ENCODE measurements at regions not wholly inside any gene's neighbourhood (a gene's known extent, or its start where the extent isn't known, plus 50 kb on each side); places are given as distances from the start of the nearest gene placed in this dataset.
A peak's percentile ranks its signal among the peaks of the same experiment; 100 is the strongest.
"Not testable (repeated sequence)": the region's sequence is repeated elsewhere in the genome, so short reads cannot be mapped to it uniquely, and the experiment has no call there.

DNA sequence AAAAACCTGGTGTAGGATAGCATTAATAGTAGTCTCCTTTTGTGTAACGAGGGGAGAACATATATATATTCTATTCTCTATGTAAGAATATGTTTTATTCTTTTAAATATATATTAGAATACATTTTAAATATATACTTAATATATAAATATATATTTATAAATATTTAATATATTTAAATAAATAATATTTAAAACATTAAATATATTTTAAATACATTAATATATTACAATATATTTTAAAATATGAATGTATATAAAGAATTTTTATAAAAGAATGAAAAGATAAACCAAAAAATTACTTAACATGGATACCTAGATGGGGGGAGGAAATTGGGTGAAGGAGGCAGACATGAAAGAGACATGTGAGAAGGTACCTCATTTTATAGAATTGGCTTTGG is 53.0 kb upstream of the ZNF831 start:
- DNase-seq: no peak

DNA sequence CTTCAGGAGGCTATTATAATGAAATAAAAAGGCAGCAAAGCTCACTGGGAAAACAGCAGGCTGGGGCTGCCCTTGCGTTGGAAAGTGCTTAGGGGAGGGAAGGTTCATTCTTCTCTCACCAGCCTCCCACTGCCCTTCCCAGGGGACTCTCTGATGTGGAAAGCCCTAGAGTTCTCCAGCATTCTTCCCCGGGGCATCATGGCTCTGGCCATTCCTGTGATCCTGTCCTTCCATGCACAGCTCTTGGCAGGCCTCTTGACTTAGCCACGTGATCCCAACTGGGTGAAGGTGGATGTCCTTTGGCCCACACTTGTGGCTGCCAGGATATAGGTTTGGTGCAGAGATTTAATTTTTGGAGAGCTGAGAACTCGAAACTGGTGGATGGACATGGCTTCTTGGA is 58.0 kb upstream of the ZNF831 start:
- DNase-seq: no peak

DNA sequence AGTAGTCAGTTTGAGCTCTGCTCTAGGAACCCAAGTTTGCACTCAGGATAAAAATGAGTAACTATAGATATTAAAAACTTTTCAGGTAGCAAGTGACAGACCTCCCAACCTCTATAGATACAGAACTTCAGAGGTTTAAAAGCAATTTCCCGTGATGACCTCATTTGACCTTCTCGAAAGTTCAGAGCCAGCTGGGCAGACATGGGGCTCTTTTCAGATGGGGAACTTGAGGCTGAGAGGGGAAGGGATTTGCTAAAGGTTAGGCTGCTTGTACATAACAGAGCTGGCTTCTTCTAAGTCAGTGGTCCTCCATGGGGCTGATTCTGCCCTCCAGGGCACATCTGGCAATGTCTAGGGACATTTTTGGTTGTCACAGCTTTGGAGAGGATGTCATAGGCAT is 58.8 kb upstream of the ZNF831 start:
- DNase-seq: no peak

DNA sequence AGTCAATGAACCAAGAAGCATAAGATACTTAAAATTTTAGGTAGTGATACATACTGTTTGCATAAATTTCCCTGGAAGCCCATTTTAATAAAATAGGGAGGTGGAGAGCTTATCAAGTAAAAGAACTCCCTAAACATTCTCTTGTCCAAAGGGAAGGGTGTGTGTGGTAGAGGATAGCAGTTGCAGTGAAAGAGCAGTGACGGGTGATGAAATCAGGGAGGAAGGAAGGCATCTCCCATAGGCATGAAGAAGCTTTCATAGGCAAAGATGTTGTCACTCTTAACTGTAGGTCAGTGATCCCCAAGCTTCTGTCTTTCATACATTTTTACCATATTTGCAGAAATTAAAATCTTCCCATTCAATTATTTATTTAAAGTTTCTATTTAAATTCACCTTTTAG is 60.0 kb upstream of the ZNF831 start:
- DNase-seq: no peak

DNA sequence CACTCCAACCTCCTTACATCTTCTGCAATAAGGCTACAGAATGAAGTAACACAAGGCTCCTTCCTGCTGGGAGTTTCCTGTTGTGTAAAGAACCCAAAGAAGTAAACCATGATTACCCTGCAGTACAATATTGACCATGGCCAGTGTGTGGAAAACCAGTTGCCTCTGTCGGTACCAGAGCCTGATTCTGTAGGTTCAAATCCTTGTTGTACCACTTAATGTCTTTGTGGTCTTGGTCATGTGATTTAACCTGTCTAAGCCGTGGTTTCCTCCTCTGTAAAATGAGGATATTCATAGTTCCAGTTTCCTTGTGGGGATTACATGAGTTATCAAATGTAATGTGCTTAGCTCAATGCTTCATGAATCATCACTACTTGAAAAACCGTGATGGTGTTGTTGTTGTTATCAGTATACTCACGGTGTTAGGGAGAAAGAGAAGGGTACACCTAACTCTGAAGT is 60.3 kb upstream of the PRELID3B start:
- peak in 1 of 5 donors; percentile 29 for DNase-seq

DNA sequence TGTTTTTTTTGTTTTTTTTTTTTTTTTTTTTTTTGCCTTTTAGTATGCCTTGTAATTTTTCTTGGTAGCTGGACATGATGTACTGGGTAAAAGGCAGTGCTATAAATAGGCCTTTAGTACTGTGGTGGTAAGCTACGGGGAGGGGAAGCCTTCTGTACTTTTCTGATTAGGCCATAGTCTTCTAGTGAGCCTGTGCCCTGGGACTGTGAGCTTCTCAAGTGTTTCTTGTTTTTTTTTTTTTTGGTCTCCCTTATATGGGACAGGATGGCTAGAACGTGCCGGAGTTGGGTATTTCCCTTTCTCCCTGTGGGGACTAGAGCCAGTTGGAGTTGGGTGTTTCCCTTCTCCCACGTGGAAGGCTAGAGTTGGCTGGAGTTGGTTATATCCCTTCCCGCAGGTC is 59.4 kb upstream of the PRELID3B start:
- DNase-seq: no peak

DNA sequence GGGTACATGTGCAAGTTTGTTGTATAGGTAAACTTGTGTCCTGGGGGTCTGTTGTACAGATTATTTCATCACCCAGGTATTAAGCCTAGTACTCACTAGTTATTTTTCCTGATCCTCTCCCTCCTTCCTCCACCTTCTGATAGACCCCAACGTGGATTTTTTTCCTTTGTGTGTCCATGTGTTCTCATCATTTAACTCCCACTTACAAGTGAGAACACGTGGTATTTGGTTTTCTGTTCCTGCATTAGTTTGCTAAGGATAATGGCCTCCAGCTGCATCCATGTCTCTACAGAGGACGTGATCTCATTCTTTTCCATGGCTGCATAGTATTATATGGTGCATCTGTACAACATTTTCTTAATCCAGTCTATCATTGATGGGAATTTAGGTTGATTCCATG is 57.3 kb upstream of the PRELID3B start:
- DNase-seq: not testable (repeated sequence)

DNA sequence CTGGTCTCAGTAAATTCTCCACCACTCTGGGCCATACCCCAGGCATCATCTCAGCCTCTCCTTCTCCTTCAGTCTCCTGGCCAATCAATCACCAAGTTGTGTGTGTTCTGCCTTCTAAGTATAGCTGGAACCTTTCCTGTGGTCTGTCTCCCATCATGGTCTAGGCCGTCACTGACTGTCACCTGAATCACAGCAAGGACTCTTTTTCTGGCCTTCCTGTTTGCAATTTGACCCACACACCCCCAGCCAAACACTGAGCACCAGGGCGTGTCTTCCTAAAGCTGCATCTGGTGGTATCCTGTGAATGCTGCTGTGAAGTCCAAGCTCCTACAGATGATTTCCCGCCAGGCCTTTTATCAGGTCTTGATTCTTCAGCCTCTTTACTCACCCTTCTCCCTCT is 52.6 kb upstream of the PRELID3B start:
- no peak for DNase-seq

DNA sequence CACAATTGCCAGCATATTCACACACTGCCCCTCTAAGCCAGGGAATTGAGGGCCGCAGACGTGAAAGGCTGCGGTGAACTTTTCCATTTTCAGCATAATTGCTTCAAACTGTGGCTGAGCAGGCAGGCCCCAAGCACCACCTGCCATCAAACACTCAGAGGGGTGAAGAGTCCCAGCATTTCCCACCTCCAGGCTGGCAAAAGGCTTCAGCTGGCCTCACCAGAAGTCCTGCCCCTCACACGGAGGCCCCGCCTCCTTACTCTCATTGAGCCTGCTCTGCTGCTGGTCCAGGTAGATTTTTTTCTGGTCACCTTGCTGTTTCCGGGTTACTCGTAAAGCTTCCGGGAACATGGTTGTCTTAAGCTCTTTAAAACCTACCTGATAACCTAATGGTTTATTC is 52.0 kb upstream of the PRELID3B start:
- no peak for DNase-seq

Measured in T-helper 1 cell (primary cell).